GM23338 (cell line): ENCODE measurements at regions not wholly inside any gene's neighbourhood (a gene's known extent, or its start where the extent isn't known, plus 50 kb on each side); places are given as distances from the start of the nearest gene placed in this dataset.

Experiments used
- CREB1 ChIP-seq: fragments of 250-450 bp; sonication (Bioruptor Pico); IDR thresholded peaks from 2 replicates; pipeline ENCODE4 v1.5.0; 2020; ENCODE audit warnings: low read depth, mild to moderate bottlenecking, moderate library complexity
- CTCF ChIP-seq, 2 experiments: fragments of 200-600 bp in 1 of 2; sonication (generic) in 1 of 2; conservative IDR thresholded peaks; 2 replicates each; pipeline versions ENCODE4 v1.5.1 to v1.6.1; 2016 to 2017; ENCODE audit warnings: antibody characterized with exemption in 2 of 2, low read depth in 2 of 2, mild to moderate bottlenecking in 2 of 2, moderate library complexity in 1 of 2
- EZH2 ChIP-seq: fragments of 200-600 bp; sonication (generic); IDR thresholded peaks from one replicate; pipeline ENCODE4 v1.8.0; 2017; ENCODE audit warnings: antibody characterized with exemption, mild to moderate bottlenecking, low read depth; ENCODE audit not compliant: unreplicated experiment
- EZH2phosphoT487 ChIP-seq: fragments of 200-600 bp; sonication (generic); IDR thresholded peaks from one replicate; pipeline ENCODE4 v1.8.1; 2018; ENCODE audit warnings: antibody characterized with exemption; ENCODE audit not compliant: unreplicated experiment
- JUNB ChIP-seq: IDR thresholded peaks from one replicate; pipeline ENCODE4 v1.6.1; 2016; ENCODE audit warnings: antibody characterized with exemption; ENCODE audit not compliant: unreplicated experiment
- NANOG ChIP-seq: IDR thresholded peaks from 2 replicates; pipeline ENCODE4 v1.6.1; 2016; ENCODE audit warnings: antibody characterized with exemption, borderline replicate concordance
- POLR2AphosphoS5 ChIP-seq: IDR thresholded peaks from 2 replicates; pipeline ENCODE4 v1.6.1; 2016; ENCODE audit warnings: antibody characterized with exemption, low read depth
- ZNF114 ChIP-seq: fragments of 250-450 bp; sonication (Bioruptor Pico); IDR thresholded peaks from 2 replicates; pipeline ENCODE4 v1.5.0; 2020; ENCODE audit warnings: mild to moderate bottlenecking, moderate library complexity
- ZNF331 ChIP-seq: fragments of 250-450 bp; sonication (Bioruptor Pico); IDR thresholded peaks from 2 replicates; pipeline ENCODE4 v1.5.0; 2020; ENCODE audit warnings: low read depth, mild to moderate bottlenecking, moderate library complexity
- TF ChIP-seq, protein P1 (sequence below): IDR thresholded peaks from one replicate; pipeline ENCODE4 v1.6.1; 2018; ENCODE audit warnings: antibody characterized with exemption; ENCODE audit not compliant: unreplicated experiment

DNA sequence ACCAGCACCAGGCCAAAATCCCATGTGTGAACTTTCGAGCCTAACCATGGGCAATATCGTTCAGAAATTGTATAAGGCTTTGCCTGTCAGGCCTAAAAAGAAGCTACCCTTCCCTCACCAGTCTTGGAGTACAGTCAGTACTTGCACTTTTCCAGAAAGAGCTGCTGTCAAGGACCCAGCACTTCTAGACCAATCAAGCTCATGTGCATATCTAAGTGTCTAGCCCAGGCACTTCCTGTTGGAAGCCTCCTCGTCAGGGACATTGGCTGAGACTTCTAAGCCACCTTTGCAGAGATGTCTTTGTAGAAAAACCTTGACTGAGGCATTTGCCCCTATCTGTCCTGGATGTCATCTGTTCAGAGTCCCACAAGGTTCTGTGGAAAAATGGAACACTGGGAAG is 1930.5 kb downstream of the EFNA5 start:
- TF ChIP-seq CTCF (conservative IDR thresholded peaks at IDR 0.05; ENCODE audit: low read depth in 2 of 2) (no peak), EZH2phosphoT487 (no peak), CREB1 (CRISPR knock-in tag) (no peak), EZH2 (no peak), POLR2AphosphoS5 (no peak), JUNB (no peak), NANOG (no peak), ZNF331 (CRISPR knock-in tag) (no peak), ZNF114 (no peak)
- TF ChIP-seq, protein P1, sequence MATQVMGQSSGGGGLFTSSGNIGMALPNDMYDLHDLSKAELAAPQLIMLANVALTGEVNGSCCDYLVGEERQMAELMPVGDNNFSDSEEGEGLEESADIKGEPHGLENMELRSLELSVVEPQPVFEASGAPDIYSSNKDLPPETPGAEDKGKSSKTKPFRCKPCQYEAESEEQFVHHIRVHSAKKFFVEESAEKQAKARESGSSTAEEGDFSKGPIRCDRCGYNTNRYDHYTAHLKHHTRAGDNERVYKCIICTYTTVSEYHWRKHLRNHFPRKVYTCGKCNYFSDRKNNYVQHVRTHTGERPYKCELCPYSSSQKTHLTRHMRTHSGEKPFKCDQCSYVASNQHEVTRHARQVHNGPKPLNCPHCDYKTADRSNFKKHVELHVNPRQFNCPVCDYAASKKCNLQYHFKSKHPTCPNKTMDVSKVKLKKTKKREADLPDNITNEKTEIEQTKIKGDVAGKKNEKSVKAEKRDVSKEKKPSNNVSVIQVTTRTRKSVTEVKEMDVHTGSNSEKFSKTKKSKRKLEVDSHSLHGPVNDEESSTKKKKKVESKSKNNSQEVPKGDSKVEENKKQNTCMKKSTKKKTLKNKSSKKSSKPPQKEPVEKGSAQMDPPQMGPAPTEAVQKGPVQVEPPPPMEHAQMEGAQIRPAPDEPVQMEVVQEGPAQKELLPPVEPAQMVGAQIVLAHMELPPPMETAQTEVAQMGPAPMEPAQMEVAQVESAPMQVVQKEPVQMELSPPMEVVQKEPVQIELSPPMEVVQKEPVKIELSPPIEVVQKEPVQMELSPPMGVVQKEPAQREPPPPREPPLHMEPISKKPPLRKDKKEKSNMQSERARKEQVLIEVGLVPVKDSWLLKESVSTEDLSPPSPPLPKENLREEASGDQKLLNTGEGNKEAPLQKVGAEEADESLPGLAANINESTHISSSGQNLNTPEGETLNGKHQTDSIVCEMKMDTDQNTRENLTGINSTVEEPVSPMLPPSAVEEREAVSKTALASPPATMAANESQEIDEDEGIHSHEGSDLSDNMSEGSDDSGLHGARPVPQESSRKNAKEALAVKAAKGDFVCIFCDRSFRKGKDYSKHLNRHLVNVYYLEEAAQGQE: no peak
